Panc1 (cell line): ENCODE measurements at regions not wholly inside any gene's neighbourhood (a gene's known extent, or its start where the extent isn't known, plus 50 kb on each side); places are given as distances from the start of the nearest gene placed in this dataset.

ENCODE experiments used
- ATAC-seq: fragments of 200-7000 bp; cut with Tn5 transposase; 2 replicates; pipeline ENCODE4 v1.9.1; 2020; ENCODE audit warnings: mild to moderate bottlenecking, moderate library complexity
- BruUV-seq: library from RNA; stranded (reverse); fragments of 400-500 nt; replicated peaks from 2 replicates; lab custom pipeline; 2021; lab: Mats Ljungman, UMichigan
- CTCF ChIA-PET: fragments of 300-600 bp; sonication (Branson Sonifier 250); formaldehyde crosslinking; loops from one replicate; lab custom pipeline; 2022; ENCODE audit warnings: antibody characterized with exemption; lab: Charles Lee
- POLR2A ChIA-PET: fragments of 300-600 bp; sonication (Branson Sonifier 250); formaldehyde crosslinking; loops from one replicate; lab custom pipeline; 2022; ENCODE audit warnings: antibody characterized with exemption; lab: Charles Lee
- DNase-seq: peaks from one replicate; pipeline ENCODE4 v3.0.0-alpha.2; 2010; ENCODE audit warnings: low read depth, low spot score
- H3K27ac ChIP-seq: 2 replicates; pipeline ENCODE4 v1.5.1; 2011; ENCODE audit warnings: mild to moderate bottlenecking, low read length, inconsistent platforms
- H3K27me3 ChIP-seq: fragments of 200-500 bp; sonication (Bioruptor generic); 2 replicates; pipeline ENCODE4 v1.6.0; 2014; ENCODE audit warnings: low read length, inconsistent platforms; ENCODE audit not compliant: control insufficient read depth, insufficient read depth
- H3K36me3 ChIP-seq: fragments of 200-500 bp; sonication (Bioruptor generic); 2 replicates; pipeline ENCODE4 v1.5.1; 2014; ENCODE audit warnings: inconsistent platforms, mild to moderate bottlenecking, low read length, moderate library complexity; ENCODE audit not compliant: control insufficient read depth, insufficient read depth
- H3K4me1 ChIP-seq: 2 replicates; pipeline ENCODE4 v1.5.1; 2011; ENCODE audit warnings: inconsistent platforms, mild to moderate bottlenecking, low read length, moderate library complexity; ENCODE audit not compliant: control insufficient read depth, insufficient read depth
- H3K4me3 ChIP-seq, 2 experiments: 2 replicates each; pipeline ENCODE4 v1.5.1; 2011 to 2012; ENCODE audit warnings: low read depth in 2 of 2, low read length in 2 of 2, mild to moderate bottlenecking in 2 of 2, inconsistent platforms in 1 of 2, moderate library complexity in 1 of 2
- H3K9me3 ChIP-seq: fragments of 200-500 bp; sonication (Bioruptor generic); 2 replicates; pipeline ENCODE4 v1.5.1; 2014; ENCODE audit warnings: low read depth, mild to moderate bottlenecking, inconsistent platforms, low read length, moderate library complexity; ENCODE audit not compliant: control insufficient read depth, insufficient read depth
- CTCF ChIP-seq: fragments of 450-650 bp; IDR thresholded peaks from 2 replicates; pipeline ENCODE4 v1.5.1; 2017; ENCODE audit warnings: mild to moderate bottlenecking
- POLR2AphosphoS5 ChIP-seq: IDR thresholded peaks from 2 replicates; pipeline ENCODE4 v1.6.1; 2012; ENCODE audit warnings: mild to moderate bottlenecking, low read depth, low read length, moderate library complexity
- REST ChIP-seq, 2 experiments: IDR thresholded peaks; 2 replicates each; pipeline ENCODE4 v1.6.1; 2011 to 2012; ENCODE audit warnings: low read depth in 2 of 2, control low read depth in 1 of 2, low read length in 1 of 2, mild to moderate bottlenecking in 1 of 2, moderate library complexity in 1 of 2; ENCODE audit not compliant: insufficient read depth in 1 of 2
- SIN3A ChIP-seq: IDR thresholded peaks from 2 replicates; pipeline ENCODE4 v1.6.1; 2012; ENCODE audit warnings: low read depth, mild to moderate bottlenecking, low read length, moderate library complexity, borderline replicate concordance; ENCODE audit not compliant: insufficient read depth
- TCF7L2 ChIP-seq: IDR thresholded peaks from 2 replicates; pipeline ENCODE4 v1.6.1; 2011; ENCODE audit warnings: mild to moderate bottlenecking, low read depth, low read length, inconsistent platforms
- in situ Hi-C: cut with HindIII; loops from 2 replicates; pipeline ENCODE4 v1.10.0; 2016; ENCODE audit warnings: low sequenced_read_pairs, low pct_unique_long_range_greater_than_20kb
- intact Hi-C: fragments of 100-400 bp; cut with micrococcal nuclease; formaldehyde crosslinking; loops from one replicate; pipeline ENCODE4 v1.10.0; 2022; ENCODE audit not compliant: unreplicated experiment

GRCh38 chrX:39985551-39985950, 112.2 kb downstream of the BCOR start:
- H3K27me3 ChIP-seq = no peaks in the 10 kb centered on the region
- no peaks in the 10 kb centered on the region for H3K36me3 ChIP-seq
- POLR2A ChIA-PET = no interaction called here
- in situ Hi-C loops = no loop called here
- no peak for ATAC-seq
- TF ChIP-seq POLR2AphosphoS5 = no peak
- TF ChIP-seq SIN3A = no peak
- intact Hi-C loops = no loop called here
- DNase-seq = no peak
- no peak overlapping the region for H3K4me3 ChIP-seq
- CTCF ChIA-PET = no interaction called here
- no peaks in the 10 kb centered on the region for H3K4me1 ChIP-seq
- H3K9me3 ChIP-seq = no peaks in the 10 kb centered on the region
- no TSS peak for BruUV-seq
- no peak overlapping the region for H3K27ac ChIP-seq

GRCh38 chrX:39988496-39988895, 109.3 kb downstream of the BCOR start:
- no peaks in the 10 kb centered on the region for H3K36me3 ChIP-seq
- H3K4me3 ChIP-seq = no peak overlapping the region
- H3K4me1 ChIP-seq = no peaks in the 10 kb centered on the region
- DNase-seq = no peak
- intact Hi-C loops = no loop called here
- H3K27me3 ChIP-seq = no peaks in the 10 kb centered on the region
- in situ Hi-C loops = no loop called here
- H3K9me3 ChIP-seq = no peaks in the 10 kb centered on the region
- ATAC-seq = no peak
- no peak overlapping the region for H3K27ac ChIP-seq
- no peak for TF ChIP-seq POLR2AphosphoS5
- no peak for TF ChIP-seq CTCF
- no peak for TF ChIP-seq TCF7L2
- TF ChIP-seq SIN3A = no peak
- BruUV-seq = no TSS peak
- POLR2A ChIA-PET = no interaction called here
- CTCF ChIA-PET = no interaction called here

GRCh38 chrX:39990388-39990787, 107.4 kb downstream of the BCOR start:
- Histone ChIP-seq H3K4me1 (no peaks in the 10 kb centered on the region), H3K27me3 (no peaks in the 10 kb centered on the region), H3K9me3 (no peaks in the 10 kb centered on the region), H3K27ac (no peak overlapping the region), H3K4me3 (no peak overlapping the region), H3K36me3 (no peaks in the 10 kb centered on the region)
- DNase-seq (no peak), ATAC-seq (no peak)
- ChIA-PET POLR2A (no interaction called here), CTCF (no interaction called here)
- intact Hi-C loops = no loop called here
- no TSS peak for BruUV-seq
- TF ChIP-seq CTCF = no peak
- no peak for TF ChIP-seq REST (IDR thresholded peaks at IDR 0.05; ENCODE audit: insufficient read depth in 1 of 2, low read depth in 2 of 2, low read length in 1 of 2)
- no peak for TF ChIP-seq TCF7L2
- no peak for TF ChIP-seq POLR2AphosphoS5
- TF ChIP-seq SIN3A = no peak
- in situ Hi-C loops = no loop called here
